Mesendoderm (in vitro differentiated cells): ENCODE measurements at regions not wholly inside any gene's neighbourhood (a gene's known extent, or its start where the extent isn't known, plus 50 kb on each side); places are given as distances from the start of the nearest gene placed in this dataset.

Experiments used
- DNase-seq: peaks from one replicate; pipeline ENCODE4 v3.0.0; 2013
- H2AK5ac ChIP-seq: 2 replicates; pipeline ENCODE4 v1.6.1; 2013; ENCODE audit warnings: low read length, inconsistent platforms
- H2BK120ac ChIP-seq: 2 replicates; pipeline ENCODE4 v1.6.1; 2013; ENCODE audit warnings: low read depth, mild to moderate bottlenecking, low read length, moderate library complexity, mixed read lengths
- H2BK15ac ChIP-seq: replicated peaks from 2 replicates; pipeline ENCODE4 v1.6.1; 2013; ENCODE audit warnings: low read depth, mild to moderate bottlenecking, moderate library complexity
- H2BK5ac ChIP-seq: 2 replicates; pipeline ENCODE4 v1.6.1; 2013; ENCODE audit warnings: low read length, inconsistent platforms
- H3K18ac ChIP-seq: 2 replicates; pipeline ENCODE4 v1.6.1; 2013; ENCODE audit warnings: mild to moderate bottlenecking, low read length, mixed read lengths
- H3K23ac ChIP-seq: one replicate; pipeline ENCODE4 v1.6.1; 2013; ENCODE audit warnings: low read length
- H3K27ac ChIP-seq: 2 replicates; pipeline ENCODE4 v1.5.1; 2013; ENCODE audit warnings: low read depth, mild to moderate bottlenecking, inconsistent platforms, low read length, moderate library complexity
- H3K27me3 ChIP-seq: 2 replicates; pipeline ENCODE4 v1.6.1; 2013; ENCODE audit warnings: low read length, control low read depth, mild to moderate bottlenecking, inconsistent platforms; ENCODE audit not compliant: insufficient read depth, poor library complexity
- H3K36me3 ChIP-seq: 2 replicates; pipeline ENCODE4 v1.6.1; 2013; ENCODE audit warnings: low read length, inconsistent platforms; ENCODE audit not compliant: control insufficient read depth, insufficient read depth
- H3K4ac ChIP-seq: one replicate; pipeline ENCODE4 v1.6.1; 2013; ENCODE audit warnings: low read depth, mild to moderate bottlenecking, low read length, moderate library complexity
- H3K4me1 ChIP-seq: 2 replicates; pipeline ENCODE4 v1.6.1; 2013; ENCODE audit warnings: low read depth, low read length, inconsistent platforms; ENCODE audit not compliant: control insufficient read depth
- H3K4me2 ChIP-seq: 2 replicates; pipeline ENCODE4 v1.6.1; 2013; ENCODE audit warnings: low read length
- H3K4me3 ChIP-seq: 2 replicates; pipeline ENCODE4 v1.5.1; 2013; ENCODE audit warnings: mild to moderate bottlenecking, low read length
- H3K56ac ChIP-seq: one replicate; pipeline ENCODE4 v1.6.1; 2013; ENCODE audit warnings: low read length
- H3K79me1 ChIP-seq: 2 replicates; pipeline ENCODE4 v1.6.1; 2013; ENCODE audit warnings: low read length, inconsistent platforms
- H3K79me2 ChIP-seq: 2 replicates; pipeline ENCODE4 v1.6.1; 2013; ENCODE audit warnings: mild to moderate bottlenecking, low read length; ENCODE audit not compliant: control insufficient read depth, insufficient read depth
- H3K9ac ChIP-seq: 2 replicates; pipeline ENCODE4 v1.6.1; 2013; ENCODE audit warnings: low read length, inconsistent platforms
- H4K5ac ChIP-seq: one replicate; pipeline ENCODE4 v1.6.1; 2013; ENCODE audit warnings: low read length
- H4K8ac ChIP-seq: one replicate; pipeline ENCODE4 v1.6.1; 2013; ENCODE audit warnings: low read depth, mild to moderate bottlenecking, control low read depth, low read length, moderate library complexity
- WGBS: extraction: QIAGEN DNeasy Blood & Tissue Kit; methylation state at CpG from one replicate; pipeline ENCODE4 v1.1.7; 2013; ENCODE audit warnings: low lambda C conversion rate, missing lambda C conversion rate; ENCODE audit not compliant: insufficient coverage; ENCODE audit errors: extremely low coverage; 5-methylcytosine and 5-hydroxymethylcytosine counted together

- H3K4ac ChIP-seq = no peak overlapping the region
- no peak overlapping the region for H4K5ac ChIP-seq
- H3K23ac ChIP-seq = no peak overlapping the region
- H3K36me3 ChIP-seq = no peaks in the 10 kb centered on the region
- no peak overlapping the region for H4K8ac ChIP-seq
- no peak for DNase-seq
- H3K9ac ChIP-seq = no peak overlapping the region
- no peak overlapping the region for H3K4me3 ChIP-seq
- H2AK5ac ChIP-seq = no peak overlapping the region
- no peak overlapping the region for H2BK120ac ChIP-seq
- no peak overlapping the region for H3K18ac ChIP-seq
- no peak overlapping the region for H2BK15ac ChIP-seq
- no peaks in the 10 kb centered on the region for H3K27me3 ChIP-seq
- H3K79me1 ChIP-seq = no peaks in the 10 kb centered on the region
- no peaks in the 10 kb centered on the region for H3K79me2 ChIP-seq
- H3K4me1 ChIP-seq = no peaks in the 10 kb centered on the region
- no peak overlapping the region for H3K56ac ChIP-seq
- no peak overlapping the region for H2BK5ac ChIP-seq
- no peak overlapping the region for H3K27ac ChIP-seq
- H3K4me2 ChIP-seq = no peak overlapping the region
- WGBS = no CpG with 5 or more reads among the region's 4 CpGs
Measured at GRCh38 chr9:107431461-107431860, 58.1 kb downstream of the KLF4 start.

GRCh38 chr9:107430071-107430470 lies 59.5 kb downstream of the KLF4 start:
- H3K4ac ChIP-seq = no peak overlapping the region
- no peak overlapping the region for H3K18ac ChIP-seq
- H4K5ac ChIP-seq = no peak overlapping the region
- H3K4me3 ChIP-seq = no peak overlapping the region
- no peak overlapping the region for H3K23ac ChIP-seq
- no peaks in the 10 kb centered on the region for H3K4me1 ChIP-seq
- H3K56ac ChIP-seq = no peak overlapping the region
- DNase-seq = no peak
- H3K9ac ChIP-seq = no peak overlapping the region
- WGBS = no CpG with 5 or more reads among the region's 7 CpGs
- H4K8ac ChIP-seq = no peak overlapping the region
- H3K27me3 ChIP-seq = no peaks in the 10 kb centered on the region
- H3K79me2 ChIP-seq = no peaks in the 10 kb centered on the region
- H3K4me2 ChIP-seq = no peak overlapping the region
- no peak overlapping the region for H2BK15ac ChIP-seq
- H2BK5ac ChIP-seq = no peak overlapping the region
- no peaks in the 10 kb centered on the region for H3K36me3 ChIP-seq
- no peak overlapping the region for H2BK120ac ChIP-seq
- H3K79me1 ChIP-seq = no peaks in the 10 kb centered on the region
- no peak overlapping the region for H2AK5ac ChIP-seq
- no peak overlapping the region for H3K27ac ChIP-seq

- no peak overlapping the region for H3K4ac ChIP-seq
- H3K27ac ChIP-seq = no peak overlapping the region
- H4K5ac ChIP-seq = no peak overlapping the region
- no peak overlapping the region for H3K56ac ChIP-seq
- H3K9ac ChIP-seq = no peak overlapping the region
- WGBS = no CpG with 5 or more reads among the region's 10 CpGs
- H3K4me3 ChIP-seq = no peak overlapping the region
- H4K8ac ChIP-seq = no peak overlapping the region
- no peak overlapping the region for H3K18ac ChIP-seq
- no peak overlapping the region for H3K4me2 ChIP-seq
- H3K4me1 ChIP-seq = no peaks in the 10 kb centered on the region
- no peak overlapping the region for H2BK120ac ChIP-seq
- H2BK15ac ChIP-seq = no peak overlapping the region
- no peak overlapping the region for H2AK5ac ChIP-seq
- H3K36me3 ChIP-seq = no peaks in the 10 kb centered on the region
- DNase-seq = no peak
- H3K27me3 ChIP-seq = no peaks in the 10 kb centered on the region
- no peaks in the 10 kb centered on the region for H3K79me1 ChIP-seq
- H3K23ac ChIP-seq = no peak overlapping the region
- no peak overlapping the region for H2BK5ac ChIP-seq
- no peaks in the 10 kb centered on the region for H3K79me2 ChIP-seq
Measured at GRCh38 chr9:107426126-107426525, 63.4 kb downstream of the KLF4 start.

- H3K4ac ChIP-seq = no peak overlapping the region
- H4K5ac ChIP-seq = no peak overlapping the region
- H4K8ac ChIP-seq = no peak overlapping the region
- H3K23ac ChIP-seq = no peak overlapping the region
- no peak overlapping the region for H3K18ac ChIP-seq
- H3K79me2 ChIP-seq = no peaks in the 10 kb centered on the region
- no CpG with 5 or more reads among the region's 47 CpGs for WGBS
- H3K4me2 ChIP-seq = peak overlapping the region; percentile 18
- DNase-seq = peak; percentile 81
- H3K27me3 ChIP-seq = no peaks in the 10 kb centered on the region
- H3K27ac ChIP-seq = no peak overlapping the region
- no peaks in the 10 kb centered on the region for H3K36me3 ChIP-seq
- H3K56ac ChIP-seq = peak overlapping the region; percentile 69
- H3K9ac ChIP-seq = peak overlapping the region; percentile 39
- H2AK5ac ChIP-seq = no peak overlapping the region
- H2BK120ac ChIP-seq = no peak overlapping the region
- no peaks in the 10 kb centered on the region for H3K79me1 ChIP-seq
- H3K4me1 ChIP-seq = no peaks in the 10 kb centered on the region
- no peak overlapping the region for H2BK15ac ChIP-seq
- no peak overlapping the region for H2BK5ac ChIP-seq
- no peak overlapping the region for H3K4me3 ChIP-seq
Measured at GRCh38 chr9:107425101-107426025, 64.2 kb downstream of the KLF4 start.

- no peaks in the 10 kb centered on the region for H3K36me3 ChIP-seq
- H3K56ac ChIP-seq = no peak overlapping the region
- no peak overlapping the region for H3K23ac ChIP-seq
- no peak overlapping the region for H3K4ac ChIP-seq
- no peak overlapping the region for H3K27ac ChIP-seq
- no peak overlapping the region for H3K18ac ChIP-seq
- H3K9ac ChIP-seq = no peak overlapping the region
- H3K4me2 ChIP-seq = no peak overlapping the region
- no peaks in the 10 kb centered on the region for H3K79me2 ChIP-seq
- H3K4me1 ChIP-seq = no peaks in the 10 kb centered on the region
- H2BK5ac ChIP-seq = no peak overlapping the region
- no peak overlapping the region for H2BK15ac ChIP-seq
- H3K79me1 ChIP-seq = no peaks in the 10 kb centered on the region
- H4K5ac ChIP-seq = no peak overlapping the region
- H2BK120ac ChIP-seq = no peak overlapping the region
- no peak for DNase-seq
- no peak overlapping the region for H3K4me3 ChIP-seq
- no peaks in the 10 kb centered on the region for H3K27me3 ChIP-seq
- H4K8ac ChIP-seq = no peak overlapping the region
- WGBS = no CpG with 5 or more reads among the region's 6 CpGs
- no peak overlapping the region for H2AK5ac ChIP-seq
Measured at GRCh38 chr9:107423540-107423939, 66.0 kb downstream of the KLF4 start.
